ENCODE measurements at regions not wholly inside any gene's neighbourhood (a gene's known extent, or its start where the extent isn't known, plus 50 kb on each side); places are given as distances from the start of the nearest gene placed in this dataset.

DNA sequence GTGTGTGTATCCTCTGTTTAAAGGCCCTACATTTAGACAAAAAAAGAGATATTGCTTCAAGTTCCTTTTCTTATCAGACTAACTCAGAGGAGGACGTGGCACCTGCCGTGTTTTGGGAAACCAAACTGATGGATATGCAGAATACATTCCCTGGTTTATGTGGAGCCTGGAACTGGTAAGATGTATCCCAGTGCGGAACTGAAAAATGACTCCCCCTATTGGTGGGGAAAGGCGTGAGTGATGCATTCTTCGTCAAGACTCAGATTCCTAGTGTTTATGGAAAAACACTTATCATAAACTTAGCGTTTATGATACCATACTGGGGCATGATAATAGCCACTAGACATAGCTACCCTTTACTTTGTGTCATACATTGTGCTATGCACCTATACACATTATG is 154.2 kb downstream of the ZNF326 start:
- peak; percentile 34 for DNase-seq (ENCODE audit: low spot score)
- ChIA-PET CTCF (no interaction called here), POLR2A (no interaction called here)
- Mint-ChIP-seq H3K36me3 (peaks cover 13% of the 10 kb centered on the region; the same call in 1 of the 2 replicates), H3K27me3 (ENCODE audit: low read depth) (no peaks in the 10 kb centered on the region), H3K4me1 (no peaks in the 10 kb centered on the region), H3K4me3 (no peak overlapping the region), H3K27ac (no peak overlapping the region), H3K9me3 (peaks cover 38% of the 10 kb centered on the region)
- TF ChIP-seq CTCF (IDR thresholded peaks at IDR 0.05) (peak; percentile 42; the same call in 1 of the 2 replicates), ATF2 (CRISPR knock-in tag; IDR thresholded peaks at IDR 0.05; ENCODE audit: borderline replicate concordance, low read depth) (no peak)
- ATAC-seq, result peak; percentile 84

DNA sequence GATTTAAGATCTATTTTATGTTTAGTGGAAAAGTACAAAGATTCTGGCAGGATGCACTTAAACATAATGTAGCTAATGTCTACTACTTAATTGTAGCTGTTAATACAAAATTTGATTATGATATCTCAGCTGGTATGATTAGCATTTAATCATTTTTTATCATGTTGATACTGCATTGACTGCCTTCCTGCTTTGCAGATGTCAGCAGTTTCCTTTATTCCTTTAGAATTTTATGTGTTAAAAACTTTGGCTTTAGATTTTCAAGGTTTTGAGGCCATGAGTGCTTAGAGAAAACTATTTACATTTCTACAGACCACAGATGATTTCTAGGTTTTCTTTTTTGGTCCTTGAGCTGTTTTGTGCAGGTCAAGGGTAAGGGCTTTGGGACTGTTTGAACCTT is 152.2 kb downstream of the ZNF326 start:
- DNase-seq (ENCODE audit: low spot score), result no peak
- H3K27ac Mint-ChIP-seq, result no peak overlapping the region
- no peaks in the 10 kb centered on the region for H3K4me1 Mint-ChIP-seq
- ATAC-seq, result no peak
- no peak overlapping the region for H3K4me3 Mint-ChIP-seq
- ChIA-PET CTCF (no interaction called here), POLR2A (no interaction called here)
- no peak for TF ChIP-seq SP1 (CRISPR knock-in tag; conservative IDR thresholded peaks at IDR 0.05)
- TF ChIP-seq, protein P1, sequence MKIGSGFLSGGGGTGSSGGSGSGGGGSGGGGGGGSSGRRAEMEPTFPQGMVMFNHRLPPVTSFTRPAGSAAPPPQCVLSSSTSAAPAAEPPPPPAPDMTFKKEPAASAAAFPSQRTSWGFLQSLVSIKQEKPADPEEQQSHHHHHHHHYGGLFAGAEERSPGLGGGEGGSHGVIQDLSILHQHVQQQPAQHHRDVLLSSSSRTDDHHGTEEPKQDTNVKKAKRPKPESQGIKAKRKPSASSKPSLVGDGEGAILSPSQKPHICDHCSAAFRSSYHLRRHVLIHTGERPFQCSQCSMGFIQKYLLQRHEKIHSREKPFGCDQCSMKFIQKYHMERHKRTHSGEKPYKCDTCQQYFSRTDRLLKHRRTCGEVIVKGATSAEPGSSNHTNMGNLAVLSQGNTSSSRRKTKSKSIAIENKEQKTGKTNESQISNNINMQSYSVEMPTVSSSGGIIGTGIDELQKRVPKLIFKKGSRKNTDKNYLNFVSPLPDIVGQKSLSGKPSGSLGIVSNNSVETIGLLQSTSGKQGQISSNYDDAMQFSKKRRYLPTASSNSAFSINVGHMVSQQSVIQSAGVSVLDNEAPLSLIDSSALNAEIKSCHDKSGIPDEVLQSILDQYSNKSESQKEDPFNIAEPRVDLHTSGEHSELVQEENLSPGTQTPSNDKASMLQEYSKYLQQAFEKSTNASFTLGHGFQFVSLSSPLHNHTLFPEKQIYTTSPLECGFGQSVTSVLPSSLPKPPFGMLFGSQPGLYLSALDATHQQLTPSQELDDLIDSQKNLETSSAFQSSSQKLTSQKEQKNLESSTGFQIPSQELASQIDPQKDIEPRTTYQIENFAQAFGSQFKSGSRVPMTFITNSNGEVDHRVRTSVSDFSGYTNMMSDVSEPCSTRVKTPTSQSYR (CRISPR knock-in tag; IDR thresholded peaks at IDR 0.05), result no peak
- TF ChIP-seq E2F4 (CRISPR knock-in tag; IDR thresholded peaks at IDR 0.05; ENCODE audit: borderline replicate concordance, low read depth), result no peak
- no peak for TF ChIP-seq CREB1 (CRISPR knock-in tag; IDR thresholded peaks at IDR 0.05)
- H3K9me3 Mint-ChIP-seq, result peaks cover 24% of the 10 kb centered on the region
- no peaks in the 10 kb centered on the region for H3K27me3 Mint-ChIP-seq (ENCODE audit: low read depth)
- peaks cover 9% of the 10 kb centered on the region; the same call in 1 of the 2 replicates for H3K36me3 Mint-ChIP-seq

- ATAC-seq (no peak), DNase-seq (ENCODE audit: low spot score) (no peak)
- POLR2A ChIA-PET, result no interaction called here
- peaks cover 25% of the 10 kb centered on the region for H3K9me3 Mint-ChIP-seq
- no peaks in the 10 kb centered on the region for H3K4me1 Mint-ChIP-seq
- no peak overlapping the region for H3K27ac Mint-ChIP-seq
- peaks cover 4% of the 10 kb centered on the region for H3K27me3 Mint-ChIP-seq (ENCODE audit: low read depth)
- H3K36me3 Mint-ChIP-seq, result peaks cover 11% of the 10 kb centered on the region
- CTCF ChIA-PET, result no interaction called here
- H3K4me3 Mint-ChIP-seq, result no peak overlapping the region
- TF ChIP-seq ZNF219 (CRISPR knock-in tag; IDR thresholded peaks at IDR 0.05; ENCODE audit: borderline replicate concordance), result no peak
- no peak for TF ChIP-seq ZBTB43 (CRISPR knock-in tag; IDR thresholded peaks at IDR 0.05)
- TF ChIP-seq ZNF425 (CRISPR knock-in tag; conservative IDR thresholded peaks at IDR 0.05), result no peak
- TF ChIP-seq CBFB (CRISPR knock-in tag; IDR thresholded peaks at IDR 0.05; ENCODE audit: low read depth), result no peak
- TF ChIP-seq, protein P2, sequence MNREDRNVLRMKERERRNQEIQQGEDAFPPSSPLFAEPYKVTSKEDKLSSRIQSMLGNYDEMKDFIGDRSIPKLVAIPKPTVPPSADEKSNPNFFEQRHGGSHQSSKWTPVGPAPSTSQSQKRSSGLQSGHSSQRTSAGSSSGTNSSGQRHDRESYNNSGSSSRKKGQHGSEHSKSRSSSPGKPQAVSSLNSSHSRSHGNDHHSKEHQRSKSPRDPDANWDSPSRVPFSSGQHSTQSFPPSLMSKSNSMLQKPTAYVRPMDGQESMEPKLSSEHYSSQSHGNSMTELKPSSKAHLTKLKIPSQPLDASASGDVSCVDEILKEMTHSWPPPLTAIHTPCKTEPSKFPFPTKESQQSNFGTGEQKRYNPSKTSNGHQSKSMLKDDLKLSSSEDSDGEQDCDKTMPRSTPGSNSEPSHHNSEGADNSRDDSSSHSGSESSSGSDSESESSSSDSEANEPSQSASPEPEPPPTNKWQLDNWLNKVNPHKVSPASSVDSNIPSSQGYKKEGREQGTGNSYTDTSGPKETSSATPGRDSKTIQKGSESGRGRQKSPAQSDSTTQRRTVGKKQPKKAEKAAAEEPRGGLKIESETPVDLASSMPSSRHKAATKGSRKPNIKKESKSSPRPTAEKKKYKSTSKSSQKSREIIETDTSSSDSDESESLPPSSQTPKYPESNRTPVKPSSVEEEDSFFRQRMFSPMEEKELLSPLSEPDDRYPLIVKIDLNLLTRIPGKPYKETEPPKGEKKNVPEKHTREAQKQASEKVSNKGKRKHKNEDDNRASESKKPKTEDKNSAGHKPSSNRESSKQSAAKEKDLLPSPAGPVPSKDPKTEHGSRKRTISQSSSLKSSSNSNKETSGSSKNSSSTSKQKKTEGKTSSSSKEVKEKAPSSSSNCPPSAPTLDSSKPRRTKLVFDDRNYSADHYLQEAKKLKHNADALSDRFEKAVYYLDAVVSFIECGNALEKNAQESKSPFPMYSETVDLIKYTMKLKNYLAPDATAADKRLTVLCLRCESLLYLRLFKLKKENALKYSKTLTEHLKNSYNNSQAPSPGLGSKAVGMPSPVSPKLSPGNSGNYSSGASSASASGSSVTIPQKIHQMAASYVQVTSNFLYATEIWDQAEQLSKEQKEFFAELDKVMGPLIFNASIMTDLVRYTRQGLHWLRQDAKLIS (CRISPR knock-in tag; IDR thresholded peaks at IDR 0.05; ENCODE audit: borderline replicate concordance), result no peak
- TF ChIP-seq PRRX2 (CRISPR knock-in tag; IDR thresholded peaks at IDR 0.05), result no peak
- TF ChIP-seq HMGXB4 (CRISPR knock-in tag; IDR thresholded peaks at IDR 0.05), result no peak
These were observed 149.9 kb downstream of the ZNF326 start for GRCh38 chr1:90144820-90145219.

Data from WTC11 (cell line).